Astrocyte (in vitro differentiated cells and primary cell): ENCODE measurements at regions not wholly inside any gene's neighbourhood (a gene's known extent, or its start where the extent isn't known, plus 50 kb on each side); places are given as distances from the start of the nearest gene placed in this dataset.

Source experiments
- CTCF ChIP-seq: IDR thresholded peaks from 2 replicates; pipeline ENCODE4 v1.5.1; 2011; ENCODE audit warnings: low read depth, mild to moderate bottlenecking, inconsistent platforms, low read length, moderate library complexity; ENCODE audit not compliant: insufficient read depth
- EZH2 ChIP-seq: IDR thresholded peaks from 2 replicates; pipeline ENCODE4 v1.6.1; 2012; ENCODE audit warnings: mild to moderate bottlenecking, low read length, inconsistent platforms; ENCODE audit not compliant: insufficient read depth

GRCh38 chr9:32875748-32876147 lies 92.4 kb downstream of the TMEM215 start:
- TF ChIP-seq EZH2 (no peak), CTCF (no peak)
